ENCODE measurements at regions not wholly inside any gene's neighbourhood (a gene's known extent, or its start where the extent isn't known, plus 50 kb on each side); places are given as distances from the start of the nearest gene placed in this dataset.

DNA sequence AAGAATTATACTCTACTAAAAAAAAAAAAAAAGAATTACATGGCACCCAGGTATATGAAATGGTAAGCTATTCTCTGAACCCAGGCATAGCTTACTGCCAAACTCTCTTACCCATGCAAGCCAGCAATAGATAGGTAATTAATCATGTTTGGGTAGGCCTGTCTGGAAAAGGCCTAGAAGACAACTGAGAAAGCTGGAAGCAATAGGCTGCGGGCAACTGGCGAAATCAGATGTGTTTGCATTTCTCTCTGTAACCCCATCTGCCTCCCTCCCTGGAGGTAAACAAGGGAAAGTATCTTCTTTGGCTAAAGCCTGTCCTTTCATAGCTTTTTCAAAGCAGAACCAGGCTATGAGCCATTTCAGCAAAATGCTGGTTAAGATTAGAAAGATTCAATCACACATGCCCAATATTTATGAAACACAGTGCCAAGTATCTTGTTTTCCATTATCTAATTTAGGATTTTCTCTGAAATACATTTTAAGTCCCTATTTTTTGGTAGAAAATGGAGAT lies 934.8 kb upstream of the DDX18 start:
- H4K91ac ChIP-seq (ENCODE audit: insufficient read depth, low read depth, low read length), result no peak overlapping the region
- TF ChIP-seq BHLHE40 (IDR thresholded peaks at IDR 0.05; ENCODE audit: low read depth, low read length), result no peak
- TF ChIP-seq RAD21 (IDR thresholded peaks at IDR 0.05; ENCODE audit: low read length), result no peak
- TF ChIP-seq MXI1 (IDR thresholded peaks at IDR 0.05; ENCODE audit: borderline replicate concordance, low read depth, low read length), result no peak
- no peak for TF ChIP-seq FOS (IDR thresholded peaks at IDR 0.05; ENCODE audit: low read depth, low read length)
- DNase-seq (no peak), ATAC-seq (ENCODE audit: low read depth) (no peak)
- H2BK20ac ChIP-seq (ENCODE audit: low read depth, low read length), result no peak overlapping the region
- POLR2A ChIA-PET (ENCODE audit: unreplicated experiment), result no interaction called here
- in situ Hi-C loops (cut with MboI; ENCODE audit: low sequenced_read_pairs) (no loop called here), intact Hi-C loops (cut with micrococcal nuclease) (no loop called here), dilution Hi-C loops (cut with HindIII; ENCODE audit: low sequenced_read_pairs, unreplicated experiment) (no loop called here)
- H3K27me3 ChIP-seq (ENCODE audit: control insufficient read depth, insufficient read depth, low read length), result no peaks in the 10 kb centered on the region
- no peaks in the 10 kb centered on the region for H3K4me1 ChIP-seq (ENCODE audit: control insufficient read depth, insufficient read depth, low read length)
- no peak overlapping the region for H3K56ac ChIP-seq (ENCODE audit: extremely low read depth, insufficient read depth, low read length)
- no peak overlapping the region for H3K23ac ChIP-seq (ENCODE audit: low read depth, low read length)
- no peaks in the 10 kb centered on the region for H3K9me1 ChIP-seq (ENCODE audit: insufficient read depth, low read length)
- no peak overlapping the region for H3K14ac ChIP-seq (replicated peaks; ENCODE audit: low read depth, low read length)
- H2BK5ac ChIP-seq (ENCODE audit: low read depth, low read length, poor library complexity, severe bottlenecking), result no peak overlapping the region
- H2AK5ac ChIP-seq (ENCODE audit: low read depth, low read length), result no peak overlapping the region
- CTCF ChIA-PET, result no interaction called here
- H4K8ac ChIP-seq (ENCODE audit: low read depth in 2 of 2, low read length in 2 of 2), result no peak overlapping the region
- no peak overlapping the region for H4K5ac ChIP-seq (ENCODE audit: low read depth, low read length)
- no peak overlapping the region for H3K4me3 ChIP-seq (ENCODE audit: insufficient read depth, low read depth, low read length)
- H3K27ac ChIP-seq (ENCODE audit: insufficient read depth, low read length), result no peak overlapping the region
- H3K36me3 ChIP-seq (ENCODE audit: control insufficient read depth, insufficient read depth, low read length), result no peaks in the 10 kb centered on the region
- H3K4ac ChIP-seq (ENCODE audit: low read depth, low read length), result no peak overlapping the region
- no peak overlapping the region for H3K18ac ChIP-seq (ENCODE audit: low read depth, low read length)
- no peak overlapping the region for H3K4me2 ChIP-seq (ENCODE audit: low read depth, low read length)
- no peak overlapping the region for H2BK15ac ChIP-seq (ENCODE audit: low read depth, low read length)
- H4K20me1 ChIP-seq (ENCODE audit: insufficient read depth, low read length), result no peaks in the 10 kb centered on the region
- no peak overlapping the region for H2AK9ac ChIP-seq (replicated peaks; ENCODE audit: low read depth, low read length, poor library complexity)
- no peak overlapping the region for H2BK120ac ChIP-seq (ENCODE audit: low read depth, low read length)
- no peaks in the 10 kb centered on the region for H3K79me1 ChIP-seq (ENCODE audit: low read depth in 1 of 2, low read length in 2 of 2)
- no peak overlapping the region for H3K9ac ChIP-seq (ENCODE audit: low read depth, low read length)
- no CpG with 5 or more reads among the region's 2 CpGs for WGBS, 2 experiments (ENCODE audit: extremely low coverage in 2 of 2, insufficient read length in 1 of 2)
- no peak overlapping the region for H2AFZ ChIP-seq (replicated peaks; ENCODE audit: low read length, poor library complexity)
- H3K9me3 ChIP-seq (ENCODE audit: control insufficient read depth, insufficient read depth, low read length), result peaks cover 5% of the 10 kb centered on the region
- BruUV-seq (replicated peaks), result no TSS peak
